ENCODE measurements at regions not wholly inside any gene's neighbourhood (a gene's known extent, or its start where the extent isn't known, plus 50 kb on each side); places are given as distances from the start of the nearest gene placed in this dataset.

DNA sequence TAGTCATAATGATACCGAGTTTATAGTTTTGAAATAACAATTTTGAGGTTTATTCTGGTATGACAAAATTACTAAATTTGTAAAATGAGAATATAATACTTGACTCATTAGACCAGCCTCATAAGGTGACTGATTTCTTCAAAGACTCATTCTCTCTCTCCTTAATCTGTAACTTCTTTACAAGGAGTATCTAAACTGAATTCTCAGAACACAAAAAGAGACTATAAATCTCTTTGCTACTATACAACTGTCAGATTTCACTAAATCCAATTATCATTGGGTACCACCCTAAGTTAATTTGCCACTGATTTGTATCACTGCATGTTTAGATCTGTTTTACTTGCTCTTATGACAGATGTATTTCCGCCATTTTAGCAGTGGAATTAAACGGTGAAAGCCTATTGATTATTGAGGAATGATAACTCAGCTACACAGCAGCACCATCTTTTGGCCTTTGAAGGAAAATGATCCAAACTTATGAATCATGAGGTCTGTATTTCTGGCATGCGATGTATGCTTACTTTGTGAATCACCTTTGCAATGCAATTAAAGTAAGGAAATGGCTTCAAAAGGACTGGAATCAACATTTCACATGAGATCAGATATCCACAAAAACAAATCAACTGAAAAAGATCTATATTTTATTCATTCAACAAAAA is 161.2 kb downstream of the RERGL start:
- Histone ChIP-seq H2BK12ac (ENCODE audit: insufficient read length, low read depth, low read length) (no peak overlapping the region), H3K18ac (ENCODE audit: insufficient read length, low read depth, low read length) (no peak overlapping the region), H4K91ac (ENCODE audit: insufficient read length, low read depth, low read length) (no peak overlapping the region), H3K23me2 (ENCODE audit: insufficient read length, low read depth, low read length, poor library complexity, severe bottlenecking) (no peaks in the 10 kb centered on the region), H2BK15ac (ENCODE audit: low read depth, low read length) (no peak overlapping the region), H2BK120ac (ENCODE audit: low read depth, low read length, poor library complexity, severe bottlenecking) (no peak overlapping the region), H3K4me2 (ENCODE audit: insufficient read depth, insufficient read length, low read length) (no peak overlapping the region), H3K23ac (ENCODE audit: insufficient read length, low read depth, low read length) (no peak overlapping the region), H3K79me2 (ENCODE audit: insufficient read depth, low read length) (no peaks in the 10 kb centered on the region), H3K9ac (ENCODE audit: extremely low read depth, insufficient read length, low read length) (no peak overlapping the region), H3K4me1 (ENCODE audit: insufficient read depth, low read length) (no peaks in the 10 kb centered on the region), H2BK20ac (ENCODE audit: low read depth, low read length, poor library complexity, severe bottlenecking) (no peak overlapping the region), H3K79me1 (ENCODE audit: insufficient read depth, low read depth, low read length, poor library complexity, severe bottlenecking) (no peaks in the 10 kb centered on the region), H2AFZ (ENCODE audit: low read length) (no peak overlapping the region), H3K56ac (ENCODE audit: insufficient read length, low read depth, low read length) (no peak overlapping the region), H3K4ac (ENCODE audit: low read depth, low read length) (no peak overlapping the region), H4K8ac (replicated peaks; ENCODE audit: insufficient read length, low read depth, low read length) (no peak overlapping the region), H3K27ac (ENCODE audit: insufficient read length, low read depth, low read length) (no peak overlapping the region), H2AK5ac (ENCODE audit: insufficient read length, low read length) (no peak overlapping the region), H4K20me1 (ENCODE audit: control insufficient read depth, insufficient read depth, insufficient read length) (no peaks in the 10 kb centered on the region), H2BK5ac (ENCODE audit: insufficient read length, low read length) (no peak overlapping the region), H3K14ac (ENCODE audit: insufficient read depth, low read length) (no peak overlapping the region), H3K27me3 (ENCODE audit: insufficient read depth, low read length) (no peaks in the 10 kb centered on the region), H3K9me3 (ENCODE audit: control insufficient read depth, low read depth, low read length) (no peaks in the 10 kb centered on the region), H4K5ac (ENCODE audit: insufficient read length, low read depth, low read length) (no peak overlapping the region), H3T11ph (ENCODE audit: low read length) (no peak overlapping the region)
- H3K36me3 Mint-ChIP-seq (ENCODE audit: insufficient read depth in 1 of 3, low read depth in 3 of 3), result no peaks in the 10 kb centered on the region
- no peak for DNase-seq
- no peaks in the 10 kb centered on the region for H3K27me3 Mint-ChIP-seq (ENCODE audit: low read depth)
- TF ChIP-seq, protein P1, sequence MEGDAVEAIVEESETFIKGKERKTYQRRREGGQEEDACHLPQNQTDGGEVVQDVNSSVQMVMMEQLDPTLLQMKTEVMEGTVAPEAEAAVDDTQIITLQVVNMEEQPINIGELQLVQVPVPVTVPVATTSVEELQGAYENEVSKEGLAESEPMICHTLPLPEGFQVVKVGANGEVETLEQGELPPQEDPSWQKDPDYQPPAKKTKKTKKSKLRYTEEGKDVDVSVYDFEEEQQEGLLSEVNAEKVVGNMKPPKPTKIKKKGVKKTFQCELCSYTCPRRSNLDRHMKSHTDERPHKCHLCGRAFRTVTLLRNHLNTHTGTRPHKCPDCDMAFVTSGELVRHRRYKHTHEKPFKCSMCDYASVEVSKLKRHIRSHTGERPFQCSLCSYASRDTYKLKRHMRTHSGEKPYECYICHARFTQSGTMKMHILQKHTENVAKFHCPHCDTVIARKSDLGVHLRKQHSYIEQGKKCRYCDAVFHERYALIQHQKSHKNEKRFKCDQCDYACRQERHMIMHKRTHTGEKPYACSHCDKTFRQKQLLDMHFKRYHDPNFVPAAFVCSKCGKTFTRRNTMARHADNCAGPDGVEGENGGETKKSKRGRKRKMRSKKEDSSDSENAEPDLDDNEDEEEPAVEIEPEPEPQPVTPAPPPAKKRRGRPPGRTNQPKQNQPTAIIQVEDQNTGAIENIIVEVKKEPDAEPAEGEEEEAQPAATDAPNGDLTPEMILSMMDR (conservative IDR thresholded peaks at IDR 0.05), result no peak
- H3K9me3 Mint-ChIP-seq, result no peaks in the 10 kb centered on the region
- no peak overlapping the region for H3K27ac Mint-ChIP-seq
- WGBS (ENCODE audit: extremely low coverage, insufficient read length, low lambda C conversion rate), result no CpG with 5 or more reads among the region's 4 CpGs
- H3K4me1 Mint-ChIP-seq, result no peaks in the 10 kb centered on the region
- H3K4me3 Mint-ChIP-seq, result no peak overlapping the region
